Astrocyte (in vitro differentiated cells and primary cell): ENCODE measurements at regions not wholly inside any gene's neighbourhood (a gene's known extent, or its start where the extent isn't known, plus 50 kb on each side); places are given as distances from the start of the nearest gene placed in this dataset.

Experiments
- DNase-seq: peaks from one replicate; pipeline ENCODE4 v3.0.0-alpha.2; 2010; ENCODE audit warnings: low read depth
- FAIRE-seq: peaks from 2 replicates; lab custom pipeline; 2011; peaks lifted over from hg19 to GRCh38; lab: Jason Lieb, UNC
- H2AFZ ChIP-seq: 2 replicates; pipeline ENCODE4 v1.6.0; 2012; ENCODE audit warnings: low read depth, low read length, inconsistent platforms
- H3K27ac ChIP-seq: 2 replicates; pipeline ENCODE4 v1.5.1; 2011; ENCODE audit warnings: low read depth, low read length, inconsistent platforms
- H3K27me3 ChIP-seq: 2 replicates; pipeline ENCODE4 v1.6.0; 2011; ENCODE audit warnings: low read length, inconsistent platforms; ENCODE audit not compliant: insufficient read depth
- H3K36me3 ChIP-seq: 2 replicates; pipeline ENCODE4 v1.5.1; 2011; ENCODE audit warnings: low read length, inconsistent platforms; ENCODE audit not compliant: insufficient read depth
- H3K4me1 ChIP-seq: 2 replicates; pipeline ENCODE4 v1.5.1; 2011; ENCODE audit warnings: low read length, inconsistent platforms; ENCODE audit not compliant: insufficient read depth
- H3K4me2 ChIP-seq: 2 replicates; pipeline ENCODE4 v1.6.0; 2012; ENCODE audit warnings: low read length, inconsistent platforms
- H3K4me3 ChIP-seq: 2 replicates; pipeline ENCODE4 v1.5.1; 2011; ENCODE audit warnings: low read depth, mild to moderate bottlenecking, low read length, inconsistent platforms; ENCODE audit not compliant: insufficient read depth
- H3K79me2 ChIP-seq: 2 replicates; pipeline ENCODE4 v1.6.0; 2012; ENCODE audit warnings: mild to moderate bottlenecking, low read length, inconsistent platforms; ENCODE audit not compliant: insufficient read depth
- H3K9ac ChIP-seq: 2 replicates; pipeline ENCODE4 v1.6.0; 2012; ENCODE audit warnings: mild to moderate bottlenecking, low read length, inconsistent platforms
- H3K9me3 ChIP-seq: 2 replicates; pipeline ENCODE4 v1.5.1; 2012; ENCODE audit warnings: low read depth, mild to moderate bottlenecking, low read length, inconsistent platforms; ENCODE audit not compliant: insufficient read depth
- H4K20me1 ChIP-seq: 2 replicates; pipeline ENCODE4 v1.6.0; 2012; ENCODE audit warnings: low read length, inconsistent platforms; ENCODE audit not compliant: insufficient read depth
- H3K27ac Mint-ChIP-seq: one replicate; pipeline ENCODE4 v1.8.0; 2021; ENCODE audit warnings: mild to moderate bottlenecking, mixed read lengths; ENCODE audit not compliant: unreplicated experiment
- H3K27me3 Mint-ChIP-seq: one replicate; pipeline ENCODE4 v1.8.0; 2021; ENCODE audit warnings: low read depth, mixed read lengths; ENCODE audit not compliant: unreplicated experiment
- H3K36me3 Mint-ChIP-seq: one replicate; pipeline ENCODE4 v1.8.0; 2021; ENCODE audit warnings: low read depth, mixed read lengths; ENCODE audit not compliant: unreplicated experiment
- H3K4me1 Mint-ChIP-seq: one replicate; pipeline ENCODE4 v1.8.0; 2021; ENCODE audit warnings: low read depth, mixed read lengths; ENCODE audit not compliant: unreplicated experiment
- H3K4me3 Mint-ChIP-seq: one replicate; pipeline ENCODE4 v1.8.0; 2021; ENCODE audit warnings: mild to moderate bottlenecking, moderate library complexity, mixed read lengths; ENCODE audit not compliant: unreplicated experiment
- H3K9me3 Mint-ChIP-seq: one replicate; pipeline ENCODE4 v1.8.0; 2021; ENCODE audit warnings: mild to moderate bottlenecking, mixed read lengths; ENCODE audit not compliant: unreplicated experiment
- EZH2 ChIP-seq: IDR thresholded peaks from 2 replicates; pipeline ENCODE4 v1.6.1; 2012; ENCODE audit warnings: mild to moderate bottlenecking, low read length, inconsistent platforms; ENCODE audit not compliant: insufficient read depth
- TF ChIP-seq, protein P1 (sequence below): IDR thresholded peaks from 2 replicates; pipeline ENCODE4 v1.5.1; 2011; ENCODE audit warnings: low read depth, mild to moderate bottlenecking, inconsistent platforms, low read length, moderate library complexity; ENCODE audit not compliant: insufficient read depth

DNA sequence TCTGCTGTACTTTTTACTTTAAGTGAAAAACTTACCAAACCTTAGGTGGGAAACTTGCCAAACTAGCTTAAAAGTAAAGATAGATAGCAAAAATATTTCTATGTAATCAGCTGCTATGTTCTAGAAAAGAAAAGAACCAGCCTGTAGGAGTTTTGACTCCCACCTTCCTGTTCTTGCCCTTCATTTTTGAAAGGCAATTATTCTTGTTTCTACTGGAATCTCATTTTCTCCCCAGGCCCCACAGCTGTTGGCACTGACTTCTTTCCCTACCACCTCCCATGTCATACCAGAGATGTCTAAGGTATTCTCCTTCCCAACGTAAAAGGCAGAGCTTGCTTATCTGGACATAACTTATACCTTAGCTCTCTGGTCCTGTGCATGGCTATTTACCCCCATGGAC is 389.7 kb downstream of the ARHGEF28 start:
- Histone ChIP-seq H3K9me3 (no peaks in the 10 kb centered on the region), H3K4me3 (no peak overlapping the region), H2AFZ (no peak overlapping the region), H3K27ac (no peak overlapping the region), H3K4me2 (no peak overlapping the region), H3K4me1 (peaks cover 4% of the 10 kb centered on the region), H3K27me3 (no peaks in the 10 kb centered on the region), H4K20me1 (no peaks in the 10 kb centered on the region), H3K36me3 (no peaks in the 10 kb centered on the region), H3K79me2 (no peaks in the 10 kb centered on the region), H3K9ac (no peak overlapping the region)
- no peak for FAIRE-seq
- no peak overlapping the region for H3K4me3 Mint-ChIP-seq
- H3K27ac Mint-ChIP-seq: no peak overlapping the region
- no peaks in the 10 kb centered on the region for H3K36me3 Mint-ChIP-seq
- no peak for TF ChIP-seq EZH2
- TF ChIP-seq, protein P1, sequence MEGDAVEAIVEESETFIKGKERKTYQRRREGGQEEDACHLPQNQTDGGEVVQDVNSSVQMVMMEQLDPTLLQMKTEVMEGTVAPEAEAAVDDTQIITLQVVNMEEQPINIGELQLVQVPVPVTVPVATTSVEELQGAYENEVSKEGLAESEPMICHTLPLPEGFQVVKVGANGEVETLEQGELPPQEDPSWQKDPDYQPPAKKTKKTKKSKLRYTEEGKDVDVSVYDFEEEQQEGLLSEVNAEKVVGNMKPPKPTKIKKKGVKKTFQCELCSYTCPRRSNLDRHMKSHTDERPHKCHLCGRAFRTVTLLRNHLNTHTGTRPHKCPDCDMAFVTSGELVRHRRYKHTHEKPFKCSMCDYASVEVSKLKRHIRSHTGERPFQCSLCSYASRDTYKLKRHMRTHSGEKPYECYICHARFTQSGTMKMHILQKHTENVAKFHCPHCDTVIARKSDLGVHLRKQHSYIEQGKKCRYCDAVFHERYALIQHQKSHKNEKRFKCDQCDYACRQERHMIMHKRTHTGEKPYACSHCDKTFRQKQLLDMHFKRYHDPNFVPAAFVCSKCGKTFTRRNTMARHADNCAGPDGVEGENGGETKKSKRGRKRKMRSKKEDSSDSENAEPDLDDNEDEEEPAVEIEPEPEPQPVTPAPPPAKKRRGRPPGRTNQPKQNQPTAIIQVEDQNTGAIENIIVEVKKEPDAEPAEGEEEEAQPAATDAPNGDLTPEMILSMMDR: no peak
- peaks cover 9% of the 10 kb centered on the region for H3K27me3 Mint-ChIP-seq
- peaks cover 19% of the 10 kb centered on the region for H3K4me1 Mint-ChIP-seq
- H3K9me3 Mint-ChIP-seq: peaks cover 6% of the 10 kb centered on the region
- peak; percentile 13 for DNase-seq

DNA sequence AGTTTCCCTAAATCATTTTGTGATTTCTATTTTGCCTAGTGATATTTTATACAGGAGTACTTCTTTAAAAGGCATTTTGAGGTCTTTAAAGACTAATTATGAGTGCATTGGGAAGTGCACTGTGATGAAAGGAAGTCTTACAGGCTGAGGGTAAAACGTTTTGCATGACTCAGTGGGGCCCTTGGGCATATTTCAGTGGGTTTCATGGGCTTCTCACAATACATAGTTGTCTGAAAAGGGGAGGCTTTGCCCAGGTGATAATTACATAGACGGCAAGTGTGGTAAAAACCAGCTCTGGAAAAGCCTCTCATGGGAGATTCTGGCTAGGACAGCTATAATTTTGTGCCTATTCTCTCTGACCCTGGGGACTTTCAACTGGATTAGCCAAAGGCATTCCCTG is 387.2 kb downstream of the ARHGEF28 start:
- H3K27ac Mint-ChIP-seq: no peak overlapping the region
- Histone ChIP-seq H3K4me2 (no peak overlapping the region), H3K79me2 (no peaks in the 10 kb centered on the region), H3K27ac (no peak overlapping the region), H3K36me3 (no peaks in the 10 kb centered on the region), H3K9ac (no peak overlapping the region), H4K20me1 (no peaks in the 10 kb centered on the region), H3K9me3 (no peaks in the 10 kb centered on the region), H2AFZ (no peak overlapping the region), H3K27me3 (no peaks in the 10 kb centered on the region), H3K4me1 (peaks cover 4% of the 10 kb centered on the region), H3K4me3 (no peak overlapping the region)
- FAIRE-seq: no peak
- TF ChIP-seq, protein P1: no peak
- no peak for TF ChIP-seq EZH2
- no peaks in the 10 kb centered on the region for H3K36me3 Mint-ChIP-seq
- H3K27me3 Mint-ChIP-seq: peaks cover 9% of the 10 kb centered on the region
- DNase-seq: no peak
- H3K4me1 Mint-ChIP-seq: peaks cover 17% of the 10 kb centered on the region
- H3K4me3 Mint-ChIP-seq: no peak overlapping the region
- peaks cover 2% of the 10 kb centered on the region for H3K9me3 Mint-ChIP-seq

DNA sequence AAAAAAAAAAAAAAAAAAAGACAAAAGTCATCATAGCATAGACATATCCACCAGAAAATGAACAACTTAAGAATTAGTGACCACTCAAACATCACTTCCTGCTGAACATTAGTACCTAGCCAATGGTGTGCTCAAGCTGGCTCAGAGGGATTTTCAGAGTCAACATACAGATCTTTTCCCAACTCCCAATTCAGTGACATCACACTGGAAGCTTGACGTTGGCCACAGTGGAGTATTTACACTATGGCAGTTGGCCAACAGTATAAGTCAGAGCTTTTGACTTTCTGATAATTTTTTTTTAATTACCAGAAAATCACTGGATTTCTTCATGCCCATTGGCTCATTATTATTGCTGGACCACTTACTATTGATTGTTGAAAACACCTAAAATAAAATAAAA is 383.5 kb downstream of the ARHGEF28 start:
- Mint-ChIP-seq H3K4me1 (no peaks in the 10 kb centered on the region), H3K9me3 (no peaks in the 10 kb centered on the region), H3K36me3 (no peaks in the 10 kb centered on the region), H3K27ac (no peak overlapping the region), H3K4me3 (no peak overlapping the region), H3K27me3 (peaks cover 7% of the 10 kb centered on the region)
- H3K79me2 ChIP-seq: no peaks in the 10 kb centered on the region
- no peaks in the 10 kb centered on the region for H3K36me3 ChIP-seq
- no peak overlapping the region for H3K4me2 ChIP-seq
- no peak overlapping the region for H3K9ac ChIP-seq
- H2AFZ ChIP-seq: no peak overlapping the region
- no peak overlapping the region for H3K27ac ChIP-seq
- TF ChIP-seq EZH2: no peak
- TF ChIP-seq, protein P1: no peak
- no peaks in the 10 kb centered on the region for H3K4me1 ChIP-seq
- H3K4me3 ChIP-seq: no peak overlapping the region
- H3K9me3 ChIP-seq: no peaks in the 10 kb centered on the region
- FAIRE-seq (no peak), DNase-seq (no peak)
- H4K20me1 ChIP-seq: no peaks in the 10 kb centered on the region
- no peaks in the 10 kb centered on the region for H3K27me3 ChIP-seq
